Central memory CD8-positive, alpha-beta T cell (primary cell): ENCODE measurements at regions not wholly inside any gene's neighbourhood (a gene's known extent, or its start where the extent isn't known, plus 50 kb on each side); places are given as distances from the start of the nearest gene placed in this dataset.
"Not testable (repeated sequence)": the region's sequence is repeated elsewhere in the genome, so short reads cannot be mapped to it uniquely, and the experiment has no call there.

Source experiments
- ATAC-seq: fragments of 150-1000 bp; cut with Tn5 transposase; replicated peaks from 2 replicates; pipeline ENCODE4 v1.10.0; 2022; ENCODE audit warnings: mild to moderate bottlenecking, moderate FRiP score, moderate number of reproducible peaks; ENCODE audit not compliant: poor library complexity, severe bottlenecking; ENCODE audit errors: extremely low read depth
- DNase-seq, 2 donors: peaks; one replicate each; pipeline ENCODE4 v3.0.0; 2021; ENCODE audit warnings: low spot score in 2 of 2
- H3K27ac Mint-ChIP-seq: one replicate; pipeline ENCODE4 v1.8.0; 2022; ENCODE audit warnings: low read depth, mild to moderate bottlenecking, moderate library complexity, mixed read lengths
- H3K27me3 Mint-ChIP-seq: one replicate; pipeline ENCODE4 v1.8.0; 2022; ENCODE audit warnings: mixed read lengths
- H3K36me3 Mint-ChIP-seq: one replicate; pipeline ENCODE4 v1.8.0; 2022; ENCODE audit warnings: mild to moderate bottlenecking, moderate library complexity, mixed read lengths; ENCODE audit not compliant: insufficient read depth
- H3K4me1 Mint-ChIP-seq: one replicate; pipeline ENCODE4 v1.8.0; 2022; ENCODE audit warnings: mixed read lengths
- H3K4me3 Mint-ChIP-seq: one replicate; pipeline ENCODE4 v1.8.0; 2022; ENCODE audit warnings: mild to moderate bottlenecking, moderate library complexity, mixed read lengths
- H3K9me3 Mint-ChIP-seq: one replicate; pipeline ENCODE4 v1.8.0; 2022; ENCODE audit warnings: mixed read lengths

DNA sequence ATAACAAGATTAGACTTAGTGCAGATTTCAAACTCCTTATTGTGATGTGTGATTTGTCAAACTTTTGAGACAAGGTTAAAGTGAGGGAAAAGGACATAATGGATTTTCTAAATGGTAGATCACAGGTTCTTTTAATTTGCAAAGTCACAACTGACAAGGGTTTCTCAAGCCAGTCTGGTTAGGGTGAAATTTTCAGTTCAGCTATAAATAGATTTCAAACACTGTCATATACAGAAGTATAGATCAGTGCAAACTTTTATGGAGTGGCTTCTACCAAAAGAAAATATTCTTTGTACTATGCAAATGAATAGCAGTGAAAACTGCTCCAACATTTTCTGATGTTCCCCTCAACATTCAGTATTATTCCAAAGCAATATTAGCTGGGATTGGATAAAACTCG is 337.1 kb upstream of the MAN1A1 start:
- Mint-ChIP-seq H3K27ac (no peak overlapping the region), H3K4me1 (no peaks in the 10 kb centered on the region), H3K4me3 (no peak overlapping the region), H3K9me3 (no peaks in the 10 kb centered on the region), H3K36me3 (no peaks in the 10 kb centered on the region), H3K27me3 (no peaks in the 10 kb centered on the region)
- ATAC-seq (no peak), DNase-seq (no peak)

- Mint-ChIP-seq H3K4me1 (no peaks in the 10 kb centered on the region), H3K36me3 (no peaks in the 10 kb centered on the region), H3K27me3 (no peaks in the 10 kb centered on the region), H3K27ac (no peak overlapping the region), H3K9me3 (no peaks in the 10 kb centered on the region), H3K4me3 (no peak overlapping the region)
- DNase-seq = no peak
- no peak for ATAC-seq
Measured at GRCh38 chr6:119686240-119686639, 336.7 kb upstream of the MAN1A1 start.

DNA sequence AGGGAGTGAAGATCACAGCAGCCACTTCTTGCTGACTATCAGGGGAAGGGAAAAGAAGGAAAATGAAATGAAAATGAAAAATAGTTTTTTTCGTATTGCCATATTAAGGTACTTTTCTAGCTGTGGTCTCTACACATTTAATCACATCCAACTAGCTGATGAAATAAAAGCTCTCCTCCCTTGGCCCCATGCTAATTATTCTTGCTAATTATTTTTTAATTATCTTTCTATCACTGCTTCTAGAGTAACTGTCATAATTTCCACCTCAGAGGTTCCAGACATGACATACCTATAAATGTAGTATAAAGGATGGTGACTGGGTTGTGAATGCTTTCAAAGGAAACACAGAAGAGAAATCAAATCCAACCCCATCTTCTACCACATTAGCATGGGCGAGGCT is 334.1 kb upstream of the MAN1A1 start:
- DNase-seq = no peak
- Mint-ChIP-seq H3K27me3 (no peaks in the 10 kb centered on the region), H3K27ac (no peak overlapping the region), H3K9me3 (no peaks in the 10 kb centered on the region), H3K4me1 (no peaks in the 10 kb centered on the region), H3K4me3 (no peak overlapping the region), H3K36me3 (no peaks in the 10 kb centered on the region)
- no peak for ATAC-seq

GRCh38 chr6:119683031-119683430 is 333.5 kb upstream of the MAN1A1 start:
- no peaks in the 10 kb centered on the region for H3K4me1 Mint-ChIP-seq

GRCh38 chr6:119678961-119679360 is 329.4 kb upstream of the MAN1A1 start:
- Mint-ChIP-seq H3K9me3 (no peaks in the 10 kb centered on the region), H3K27me3 (peaks cover 10% of the 10 kb centered on the region), H3K36me3 (peaks cover 2% of the 10 kb centered on the region), H3K27ac (no peak overlapping the region), H3K4me3 (no peak overlapping the region), H3K4me1 (no peaks in the 10 kb centered on the region)
- no peak for DNase-seq
- ATAC-seq = no peak

More at GRCh38 chr6:119683031-119683430, 333.5 kb upstream of the MAN1A1 start:
- DNase-seq (no peak), ATAC-seq (no peak)
- Mint-ChIP-seq H3K27ac (no peak overlapping the region), H3K36me3 (no peaks in the 10 kb centered on the region), H3K9me3 (no peaks in the 10 kb centered on the region), H3K4me3 (no peak overlapping the region), H3K27me3 (no peaks in the 10 kb centered on the region)

GRCh38 chr6:119677384-119677783 is 327.8 kb upstream of the MAN1A1 start:
- Mint-ChIP-seq H3K4me3 (no peak overlapping the region), H3K36me3 (peaks cover 2% of the 10 kb centered on the region), H3K4me1 (no peaks in the 10 kb centered on the region), H3K27ac (no peak overlapping the region), H3K9me3 (no peaks in the 10 kb centered on the region), H3K27me3 (peaks cover 10% of the 10 kb centered on the region)
- ATAC-seq (no peak), DNase-seq (no peak)

DNA sequence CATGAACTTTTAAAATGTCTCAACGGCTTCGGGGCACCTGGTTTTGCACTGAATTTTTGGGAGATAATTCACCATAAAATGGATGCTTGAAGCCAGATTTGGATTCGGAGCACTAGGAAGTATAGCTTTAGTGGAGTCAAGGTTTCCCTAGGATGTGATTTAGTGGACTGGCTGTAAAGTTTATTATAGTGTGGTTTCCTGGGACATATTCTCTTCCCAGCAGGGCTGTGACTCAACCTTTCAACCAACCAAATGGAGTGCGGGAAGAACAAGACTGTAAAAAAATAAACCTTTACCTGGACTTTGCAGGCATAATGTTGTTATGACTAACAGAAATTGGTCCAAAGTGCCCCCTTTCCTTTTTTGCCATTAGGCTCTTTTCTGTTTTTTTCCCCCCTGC is 327.4 kb upstream of the MAN1A1 start:
- ATAC-seq = no peak
- Mint-ChIP-seq H3K9me3 (no peaks in the 10 kb centered on the region), H3K4me1 (no peaks in the 10 kb centered on the region), H3K27ac (no peak overlapping the region), H3K27me3 (peaks cover 10% of the 10 kb centered on the region), H3K4me3 (no peak overlapping the region), H3K36me3 (peaks cover 2% of the 10 kb centered on the region)
- DNase-seq = no peak

DNA sequence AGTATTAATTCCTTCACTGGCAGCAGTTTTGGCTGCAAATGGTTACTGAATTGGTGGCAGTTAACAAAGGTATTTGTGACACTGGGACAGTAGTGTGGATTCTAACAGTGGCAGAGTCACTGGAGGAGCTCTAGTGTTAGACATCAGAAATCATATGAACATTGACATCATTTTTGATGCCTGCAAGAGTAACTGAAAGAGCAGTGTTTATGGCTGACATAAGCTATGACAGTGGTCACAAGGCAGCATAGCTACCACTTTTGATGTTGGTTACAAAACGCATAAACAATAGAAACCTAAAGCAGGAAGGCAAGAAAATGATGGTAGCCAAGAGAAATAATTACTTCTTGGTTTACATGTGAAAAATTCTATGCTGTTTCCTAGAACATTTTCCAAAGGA is 326.7 kb upstream of the MAN1A1 start:
- DNase-seq = no peak
- no peak overlapping the region for H3K27ac Mint-ChIP-seq
- no peaks in the 10 kb centered on the region for H3K4me1 Mint-ChIP-seq
- ATAC-seq = no peak
- H3K4me3 Mint-ChIP-seq = no peak overlapping the region
- no peaks in the 10 kb centered on the region for H3K9me3 Mint-ChIP-seq
- peaks cover 10% of the 10 kb centered on the region for H3K27me3 Mint-ChIP-seq
- peaks cover 2% of the 10 kb centered on the region for H3K36me3 Mint-ChIP-seq

DNA sequence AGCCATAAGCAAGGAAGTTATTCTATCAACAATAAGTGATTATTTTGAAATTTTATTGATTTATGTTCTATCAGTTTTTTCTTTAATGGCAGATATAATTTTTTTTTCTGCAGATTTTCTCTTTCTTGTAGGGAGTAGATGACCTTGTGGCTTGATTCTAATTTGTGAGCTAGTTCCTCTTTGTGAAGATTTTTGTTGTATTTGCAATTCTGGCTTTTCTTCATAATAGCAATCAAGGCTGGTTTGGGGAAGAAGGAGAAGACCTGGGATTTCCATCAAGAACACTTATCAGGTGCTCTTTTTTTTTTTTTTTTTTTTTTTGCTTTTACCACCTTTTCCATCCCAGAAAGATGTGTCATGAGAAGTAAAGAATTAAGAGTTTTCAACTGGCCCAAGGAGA is 324.2 kb upstream of the MAN1A1 start:
- no peaks in the 10 kb centered on the region for H3K4me1 Mint-ChIP-seq
- DNase-seq (no peak), ATAC-seq (no peak)
- H3K36me3 Mint-ChIP-seq = peaks cover 2% of the 10 kb centered on the region
- no peak overlapping the region for H3K4me3 Mint-ChIP-seq
- H3K27me3 Mint-ChIP-seq = peaks cover 10% of the 10 kb centered on the region
- no peak overlapping the region for H3K27ac Mint-ChIP-seq
- no peaks in the 10 kb centered on the region for H3K9me3 Mint-ChIP-seq

DNA sequence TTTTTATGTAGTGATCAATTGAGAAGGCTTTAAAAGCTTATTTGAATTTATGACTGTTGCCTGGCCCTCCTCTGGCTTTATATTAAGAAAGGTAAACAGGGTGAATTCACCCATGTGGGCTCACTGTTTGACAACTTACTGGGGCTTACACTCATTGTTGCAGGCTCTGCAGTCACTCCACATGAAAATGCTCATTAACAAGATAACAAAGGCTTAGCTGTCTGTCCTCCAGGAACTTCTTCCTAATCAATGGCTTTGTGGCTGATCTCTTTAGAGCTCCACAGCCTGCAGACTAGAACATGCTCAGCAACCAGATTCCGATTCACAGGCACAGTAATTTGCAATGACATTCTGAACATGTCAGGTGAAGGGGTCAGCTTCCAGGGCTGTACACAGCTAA is 323.2 kb upstream of the MAN1A1 start:
- peaks cover 2% of the 10 kb centered on the region for H3K36me3 Mint-ChIP-seq
- no peaks in the 10 kb centered on the region for H3K9me3 Mint-ChIP-seq
- H3K4me1 Mint-ChIP-seq = no peaks in the 10 kb centered on the region
- no peak overlapping the region for H3K27ac Mint-ChIP-seq
- no peak for ATAC-seq
- no peak overlapping the region for H3K4me3 Mint-ChIP-seq
- H3K27me3 Mint-ChIP-seq = peaks cover 8% of the 10 kb centered on the region
- DNase-seq = no peak

- no peak for ATAC-seq
- DNase-seq = no peak
- no peak overlapping the region for H3K27ac Mint-ChIP-seq
- H3K27me3 Mint-ChIP-seq = no peaks in the 10 kb centered on the region
- no peak overlapping the region for H3K4me3 Mint-ChIP-seq
- no peaks in the 10 kb centered on the region for H3K4me1 Mint-ChIP-seq
- no peaks in the 10 kb centered on the region for H3K36me3 Mint-ChIP-seq
- H3K9me3 Mint-ChIP-seq = no peaks in the 10 kb centered on the region
Measured at GRCh38 chr6:119671105-119671504, 321.5 kb upstream of the MAN1A1 start.

DNA sequence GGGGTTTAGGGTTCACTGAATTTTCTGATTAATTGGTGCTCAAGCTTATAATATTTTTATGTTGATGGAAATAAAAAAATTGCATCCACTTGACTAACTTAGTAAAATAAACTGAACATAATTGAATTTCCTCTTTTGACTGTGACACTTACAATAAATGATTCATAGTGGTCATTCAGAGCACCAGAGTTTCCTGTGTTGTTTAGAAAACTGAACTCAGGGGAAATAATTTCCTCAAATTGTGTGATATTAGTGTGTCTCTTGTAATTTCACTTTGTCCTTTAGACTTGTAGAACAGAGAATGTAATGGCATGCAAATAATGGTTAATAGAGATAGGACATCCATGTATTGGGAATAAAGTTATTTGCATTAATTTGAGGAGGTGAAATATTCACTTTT is 319.7 kb upstream of the MAN1A1 start:
- no peak for ATAC-seq
- Mint-ChIP-seq H3K27ac (no peak overlapping the region), H3K27me3 (no peaks in the 10 kb centered on the region), H3K4me3 (no peak overlapping the region), H3K9me3 (no peaks in the 10 kb centered on the region), H3K36me3 (no peaks in the 10 kb centered on the region), H3K4me1 (no peaks in the 10 kb centered on the region)
- DNase-seq = no peak

- not testable (repeated sequence) for H3K36me3 Mint-ChIP-seq, H3K9me3 Mint-ChIP-seq, H3K4me1 Mint-ChIP-seq, H3K27me3 Mint-ChIP-seq, DNase-seq, ATAC-seq, H3K27ac Mint-ChIP-seq, H3K4me3 Mint-ChIP-seq
Measured at GRCh38 chr6:119665432-119665831, 315.9 kb upstream of the MAN1A1 start.

- Mint-ChIP-seq H3K27me3 (no peaks in the 10 kb centered on the region), H3K4me3 (no peak overlapping the region), H3K4me1 (no peaks in the 10 kb centered on the region), H3K36me3 (no peaks in the 10 kb centered on the region), H3K9me3 (no peaks in the 10 kb centered on the region), H3K27ac (no peak overlapping the region)
- ATAC-seq = no peak
- no peak for DNase-seq
Measured at GRCh38 chr6:119661628-119662027, 312.1 kb upstream of the MAN1A1 start.
